ENCODE measurements at regions not wholly inside any gene's neighbourhood (a gene's known extent, or its start where the extent isn't known, plus 50 kb on each side); places are given as distances from the start of the nearest gene placed in this dataset.

GRCh38 chr16:85288869-85289660, 176.8 kb upstream of the CIBAR2 start (continued):
- no peak for TF ChIP-seq HNRNPK (IDR thresholded peaks at IDR 0.05; ENCODE audit: low read depth, low read length, poor library complexity, severe bottlenecking)
- TF ChIP-seq ZNF224 (CRISPR knock-in tag; IDR thresholded peaks at IDR 0.05), result peak; percentile 54; the same call in 1 of the 2 replicates
- TF ChIP-seq, protein P1, sequence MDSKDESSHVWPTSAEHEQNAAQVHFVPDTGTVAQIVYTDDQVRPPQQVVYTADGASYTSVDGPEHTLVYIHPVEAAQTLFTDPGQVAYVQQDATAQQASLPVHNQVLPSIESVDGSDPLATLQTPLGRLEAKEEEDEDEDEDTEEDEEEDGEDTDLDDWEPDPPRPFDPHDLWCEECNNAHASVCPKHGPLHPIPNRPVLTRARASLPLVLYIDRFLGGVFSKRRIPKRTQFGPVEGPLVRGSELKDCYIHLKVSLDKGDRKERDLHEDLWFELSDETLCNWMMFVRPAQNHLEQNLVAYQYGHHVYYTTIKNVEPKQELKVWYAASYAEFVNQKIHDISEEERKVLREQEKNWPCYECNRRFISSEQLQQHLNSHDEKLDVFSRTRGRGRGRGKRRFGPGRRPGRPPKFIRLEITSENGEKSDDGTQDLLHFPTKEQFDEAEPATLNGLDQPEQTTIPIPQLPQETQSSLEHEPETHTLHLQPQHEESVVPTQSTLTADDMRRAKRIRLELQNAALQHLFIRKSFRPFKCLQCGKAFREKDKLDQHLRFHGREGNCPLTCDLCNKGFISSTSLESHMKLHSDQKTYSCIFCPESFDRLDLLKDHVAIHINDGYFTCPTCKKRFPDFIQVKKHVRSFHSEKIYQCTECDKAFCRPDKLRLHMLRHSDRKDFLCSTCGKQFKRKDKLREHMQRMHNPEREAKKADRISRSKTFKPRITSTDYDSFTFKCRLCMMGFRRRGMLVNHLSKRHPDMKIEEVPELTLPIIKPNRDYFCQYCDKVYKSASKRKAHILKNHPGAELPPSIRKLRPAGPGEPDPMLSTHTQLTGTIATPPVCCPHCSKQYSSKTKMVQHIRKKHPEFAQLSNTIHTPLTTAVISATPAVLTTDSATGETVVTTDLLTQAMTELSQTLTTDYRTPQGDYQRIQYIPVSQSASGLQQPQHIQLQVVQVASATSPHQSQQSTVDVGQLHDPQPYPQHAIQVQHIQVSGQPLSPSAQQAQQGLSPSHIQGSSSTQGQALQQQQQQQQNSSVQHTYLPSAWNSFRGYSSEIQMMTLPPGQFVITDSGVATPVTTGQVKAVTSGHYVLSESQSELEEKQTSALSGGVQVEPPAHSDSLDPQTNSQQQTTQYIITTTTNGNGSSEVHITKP (CRISPR knock-in tag; IDR thresholded peaks at IDR 0.05; ENCODE audit: low read depth), result peak; percentile 76
- no peak for TF ChIP-seq RFX5 (IDR thresholded peaks at IDR 0.05; ENCODE audit: low read depth, low read length)
- TF ChIP-seq CCDC6 (CRISPR knock-in tag; IDR thresholded peaks at IDR 0.05), result no peak
- no peak for TF ChIP-seq ZNF773 (CRISPR knock-in tag; IDR thresholded peaks at IDR 0.05; ENCODE audit: borderline replicate concordance)
- TF ChIP-seq KDM5A (IDR thresholded peaks at IDR 0.05; ENCODE audit: borderline replicate concordance, low read length), result no peak
- TF ChIP-seq ZNF672 (CRISPR knock-in tag; IDR thresholded peaks at IDR 0.05), result no peak
- TF ChIP-seq NFRKB (IDR thresholded peaks at IDR 0.05), result no peak
- peak; percentile 99 for TF ChIP-seq PAXIP1 (CRISPR knock-in tag; conservative IDR thresholded peaks at IDR 0.05)
- peak; percentile 51; the same call in 1 of the 2 replicates for TF ChIP-seq KLF11 (CRISPR knock-in tag; IDR thresholded peaks at IDR 0.05)
- no peak for TF ChIP-seq EZH2 (conservative IDR thresholded peaks at IDR 0.05; ENCODE audit: low read depth, low read length)
- peak; percentile 98 for TF ChIP-seq ZNF746 (CRISPR knock-in tag; IDR thresholded peaks at IDR 0.05)
- TF ChIP-seq HNRNPUL1 (IDR thresholded peaks at IDR 0.05; ENCODE audit: low read depth, low read length), result no peak
- TF ChIP-seq ZNF3 (CRISPR knock-in tag; IDR thresholded peaks at IDR 0.05), result no peak
- no peak for TF ChIP-seq NFE2 (CRISPR knock-in tag; IDR thresholded peaks at IDR 0.05)
- no peak for TF ChIP-seq HOXD1 (CRISPR knock-in tag; IDR thresholded peaks at IDR 0.05)
- peak; percentile 79 for TF ChIP-seq SKI (IDR thresholded peaks at IDR 0.05; ENCODE audit: partially characterized antibody)
- no peak for TF ChIP-seq WIZ (CRISPR knock-in tag; IDR thresholded peaks at IDR 0.05)
- TF ChIP-seq U2AF2 (IDR thresholded peaks at IDR 0.05; ENCODE audit: low read depth, low read length), result 0 out of 2 replicates have a peak, but pooled peaks have one; percentile 43
- peak; percentile 98 for TF ChIP-seq ETV5 (CRISPR knock-in tag; IDR thresholded peaks at IDR 0.05; ENCODE audit: borderline replicate concordance)
- TF ChIP-seq ZNF547 (CRISPR knock-in tag; IDR thresholded peaks at IDR 0.05), result peak; percentile 87
- peak; percentile 68; the same call in 1 of the 2 replicates for TF ChIP-seq ADNP (CRISPR knock-in tag; IDR thresholded peaks at IDR 0.05)
- TF ChIP-seq MAF1 (CRISPR knock-in tag; IDR thresholded peaks at IDR 0.05; ENCODE audit: borderline replicate concordance), result no peak
- TF ChIP-seq MEIS2 (CRISPR knock-in tag; IDR thresholded peaks at IDR 0.05), result peak; percentile 82; the same call in 1 of the 2 replicates
